ENCODE measurements at regions not wholly inside any gene's neighbourhood (a gene's known extent, or its start where the extent isn't known, plus 50 kb on each side); places are given as distances from the start of the nearest gene placed in this dataset.
A peak's percentile ranks its signal among the peaks of the same experiment; 100 is the strongest.

DNA sequence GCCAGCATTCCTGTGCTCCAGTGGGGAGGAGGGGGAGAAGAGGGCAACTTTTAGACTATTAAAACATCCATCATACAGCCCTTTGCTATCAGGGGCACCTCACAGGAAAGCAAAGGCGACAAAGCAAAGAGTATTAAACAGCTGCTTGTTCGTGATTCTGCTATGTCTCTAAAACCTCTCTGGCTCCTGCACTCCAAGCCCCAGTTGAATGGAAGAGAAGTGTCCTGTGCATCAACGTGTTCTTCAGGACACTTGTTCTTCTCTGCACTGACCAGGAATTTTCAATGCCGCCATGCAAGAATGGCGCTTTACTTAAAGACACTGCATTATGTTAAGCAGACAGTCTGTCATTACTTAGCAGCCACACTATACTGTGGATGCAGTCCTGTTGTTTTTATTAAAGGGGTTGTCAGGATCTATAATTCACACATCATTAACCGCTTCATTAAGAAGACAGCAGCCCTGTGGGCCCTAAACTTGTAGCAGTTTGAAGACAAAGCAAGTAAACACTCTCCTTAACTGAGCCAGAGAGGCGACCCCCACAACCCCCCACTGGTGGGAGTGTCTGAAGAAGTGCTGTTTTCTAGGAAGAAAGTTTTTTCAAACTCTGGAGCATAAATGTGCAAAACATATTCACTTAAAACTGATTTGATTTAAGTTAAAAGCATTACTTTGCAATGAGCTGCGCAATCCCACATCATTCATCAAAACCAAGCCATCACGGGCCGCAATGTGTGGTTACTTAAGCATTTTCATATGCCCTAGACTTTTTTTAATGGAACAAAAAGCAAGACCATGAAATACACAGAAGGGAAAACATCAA is 164.5 kb downstream of the ZNF608 start:
- DNase-seq, result no peak
- H3K4me1 ChIP-seq, result peaks cover 4 to 15% (median 10%) of the 10 kb centered on the region in 3 donors
- FAIRE-seq, result no peak
- H3K4me3 ChIP-seq, result no peak overlapping the region
- no peaks in the 10 kb centered on the region for H3K9me3 ChIP-seq
- H3K27ac ChIP-seq, result peak overlapping the region in 3 of 4 donors; percentile 13 to 56 (median 19)
- intact Hi-C loops (cut with DNase I), result no loop called here
- H3K36me3 ChIP-seq, result no peaks in the 10 kb centered on the region
- H3K27me3 ChIP-seq, result no peaks in the 10 kb centered on the region
- 78 to 82% methylated on average over 10 of the region's 10 CpGs for WGBS, 2 donors
- ATAC-seq, result peak in 1 of 4 donors; percentile 21
- TF ChIP-seq, protein P1, sequence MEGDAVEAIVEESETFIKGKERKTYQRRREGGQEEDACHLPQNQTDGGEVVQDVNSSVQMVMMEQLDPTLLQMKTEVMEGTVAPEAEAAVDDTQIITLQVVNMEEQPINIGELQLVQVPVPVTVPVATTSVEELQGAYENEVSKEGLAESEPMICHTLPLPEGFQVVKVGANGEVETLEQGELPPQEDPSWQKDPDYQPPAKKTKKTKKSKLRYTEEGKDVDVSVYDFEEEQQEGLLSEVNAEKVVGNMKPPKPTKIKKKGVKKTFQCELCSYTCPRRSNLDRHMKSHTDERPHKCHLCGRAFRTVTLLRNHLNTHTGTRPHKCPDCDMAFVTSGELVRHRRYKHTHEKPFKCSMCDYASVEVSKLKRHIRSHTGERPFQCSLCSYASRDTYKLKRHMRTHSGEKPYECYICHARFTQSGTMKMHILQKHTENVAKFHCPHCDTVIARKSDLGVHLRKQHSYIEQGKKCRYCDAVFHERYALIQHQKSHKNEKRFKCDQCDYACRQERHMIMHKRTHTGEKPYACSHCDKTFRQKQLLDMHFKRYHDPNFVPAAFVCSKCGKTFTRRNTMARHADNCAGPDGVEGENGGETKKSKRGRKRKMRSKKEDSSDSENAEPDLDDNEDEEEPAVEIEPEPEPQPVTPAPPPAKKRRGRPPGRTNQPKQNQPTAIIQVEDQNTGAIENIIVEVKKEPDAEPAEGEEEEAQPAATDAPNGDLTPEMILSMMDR (IDR thresholded peaks at IDR 0.05), result no peak

DNA sequence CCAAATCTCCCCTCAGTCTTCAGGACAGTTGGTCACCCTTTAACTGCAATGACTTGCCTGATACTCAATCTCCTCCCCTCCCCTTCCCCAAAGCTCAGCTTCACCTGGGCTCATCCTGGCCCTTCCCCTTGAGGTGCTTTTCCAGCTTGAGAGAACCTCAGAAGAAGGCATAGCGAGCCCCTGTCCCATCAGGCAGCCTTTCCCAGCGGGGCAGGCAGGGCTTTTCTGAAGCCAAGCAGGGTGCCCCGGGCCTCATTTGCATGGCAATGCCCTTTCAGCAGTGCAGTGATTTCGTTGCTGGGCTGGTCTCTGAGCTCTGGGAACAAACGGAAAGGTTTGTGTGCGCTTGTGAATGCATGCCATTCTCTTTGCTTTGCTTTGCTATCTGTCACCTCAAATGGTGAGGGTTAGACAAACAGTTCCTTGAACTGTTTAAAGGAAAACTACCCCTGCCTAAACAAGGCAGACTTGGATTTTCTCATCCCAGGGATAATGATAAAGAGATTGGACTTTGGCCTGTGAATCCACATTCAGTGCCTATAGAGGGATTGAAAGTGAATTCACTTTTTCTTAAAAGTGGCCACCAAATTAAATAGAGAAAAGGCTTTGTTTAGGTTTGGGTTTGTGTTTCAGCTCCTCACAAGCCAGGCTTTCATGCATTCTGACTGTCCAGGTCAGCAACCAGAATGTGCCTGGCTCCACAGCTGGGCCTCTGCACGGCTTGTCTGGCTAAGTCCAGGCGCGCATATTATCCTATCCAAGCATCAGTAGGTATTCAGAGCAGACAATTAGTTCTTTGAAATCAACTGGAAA is 165.3 kb downstream of the ZNF608 start:
- WGBS, 2 donors, result 20 to 24% methylated on average over 9 of the region's 9 CpGs
- Histone ChIP-seq H3K36me3 (no peaks in the 10 kb centered on the region), H3K27ac (peak overlapping the region; percentile 11 to 66 (median 57)), H3K9me3 (no peaks in the 10 kb centered on the region), H3K27me3 (no peaks in the 10 kb centered on the region), H3K4me3 (no peak overlapping the region), H3K4me1 (peaks cover 4 to 15% (median 10%) of the 10 kb centered on the region in 3 donors)
- intact Hi-C loops (cut with DNase I), result no loop called here
- no peak for FAIRE-seq
- TF ChIP-seq, protein P1 (IDR thresholded peaks at IDR 0.05), result no peak
- peak; percentile 27 to 59 (median 44) for DNase-seq
- peak; percentile 72 to 89 (median 84) for ATAC-seq

DNA sequence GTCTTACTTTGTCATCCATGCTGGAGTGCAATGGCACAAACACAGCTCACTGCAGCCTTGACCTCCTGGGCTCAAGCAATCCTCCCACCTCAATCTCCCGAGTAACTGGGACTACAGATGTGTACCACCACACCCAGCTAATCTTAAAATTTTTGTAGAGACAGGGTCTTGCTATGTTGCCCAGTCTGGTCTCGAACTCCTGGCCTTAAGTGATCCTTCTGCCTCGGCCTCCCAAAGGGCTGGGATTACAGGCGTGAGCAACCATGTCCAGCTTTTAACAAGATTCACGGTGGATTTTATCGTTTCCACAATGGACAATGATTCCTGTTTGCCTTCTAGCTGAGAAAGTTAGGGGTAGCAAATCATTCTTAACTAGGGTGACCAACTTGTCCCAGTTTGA is 165.9 kb downstream of the ZNF608 start:
- 68 to 73% methylated on average over 6 of the region's 6 CpGs for WGBS, 2 donors
- no peaks in the 10 kb centered on the region for H3K9me3 ChIP-seq
- H3K4me1 ChIP-seq, result peaks cover 4 to 15% (median 10%) of the 10 kb centered on the region in 3 donors
- H3K36me3 ChIP-seq, result no peaks in the 10 kb centered on the region
- no peak overlapping the region for H3K4me3 ChIP-seq
- DNase-seq (no peak), FAIRE-seq (no peak), ATAC-seq (no peak)
- H3K27ac ChIP-seq, result peak overlapping the region; percentile 11 to 66 (median 57)
- intact Hi-C loops (cut with DNase I), result no loop called here
- no peaks in the 10 kb centered on the region for H3K27me3 ChIP-seq
- TF ChIP-seq, protein P1 (IDR thresholded peaks at IDR 0.05), result no peak

DNA sequence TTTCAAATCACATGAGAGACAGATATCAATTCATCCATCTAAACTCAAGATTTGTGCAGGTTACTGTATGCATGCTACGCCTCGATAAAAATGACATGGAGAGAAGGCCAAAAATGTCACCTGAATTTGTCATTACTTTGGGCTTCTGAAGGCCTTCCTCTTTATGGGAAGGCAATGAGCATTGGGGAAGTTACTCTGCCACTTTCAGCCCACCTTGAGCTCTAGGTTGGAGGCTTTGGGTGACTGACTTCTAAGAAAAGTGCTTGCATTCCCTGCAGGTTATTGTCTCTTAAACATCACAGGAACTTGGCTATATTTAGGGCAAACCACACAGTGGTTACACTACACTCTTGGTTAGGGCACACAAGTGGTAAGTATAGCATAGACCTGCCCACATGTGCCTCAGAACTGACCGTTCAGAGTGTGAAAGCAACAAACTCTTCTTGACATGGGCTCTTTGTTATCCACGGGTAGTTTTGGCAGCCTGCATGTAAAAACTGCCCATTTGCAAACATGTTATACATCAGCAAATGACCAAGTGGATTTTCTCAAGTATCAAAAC is 169.5 kb downstream of the ZNF608 start:
- Histone ChIP-seq H3K27me3 (no peaks in the 10 kb centered on the region), H3K27ac (no peak overlapping the region), H3K4me3 (no peak overlapping the region), H3K9me3 (no peaks in the 10 kb centered on the region), H3K36me3 (no peaks in the 10 kb centered on the region), H3K4me1 (peaks cover under 1 to 14% (median 12%) of the 10 kb centered on the region in 3 donors)
- DNase-seq (no peak), ATAC-seq (no peak), FAIRE-seq (no peak)
- WGBS, 2 donors, result 78 to 85% methylated on average over 4 of the region's 4 CpGs
- TF ChIP-seq, protein P1 (IDR thresholded peaks at IDR 0.05), result no peak
- intact Hi-C loops (cut with DNase I), result no loop called here
